Ascending aorta (tissue), 2 donors: ENCODE measurements at regions not wholly inside any gene's neighbourhood (a gene's known extent, or its start where the extent isn't known, plus 50 kb on each side); places are given as distances from the start of the nearest gene placed in this dataset.
"Not testable (repeated sequence)": the region's sequence is repeated elsewhere in the genome, so short reads cannot be mapped to it uniquely, and the experiment has no call there.

ENCODE experiments used
- DNase-seq, 2 donors: peaks; one replicate each; pipeline ENCODE4 v3.0.0-alpha.2; 2019; ENCODE audit warnings: low spot score in 2 of 2
- H3K27ac ChIP-seq, 2 donors: fragments of 200-600 bp; sonication (generic); one replicate each; pipeline ENCODE4 v1.5.1; 2016 to 2017; ENCODE audit warnings: mild to moderate bottlenecking in 1 of 2
- H3K27me3 ChIP-seq: fragments of 200-600 bp; sonication (generic); one replicate; pipeline ENCODE4 v1.5.1; 2017
- H3K36me3 ChIP-seq, 2 donors: fragments of 200-600 bp; sonication (generic); one replicate each; pipeline ENCODE4 v1.5.1; 2016
- H3K4me1 ChIP-seq, 2 donors: fragments of 200-600 bp; sonication (generic); one replicate each; pipeline ENCODE4 v1.5.1; 2016 to 2017; ENCODE audit warnings: mild to moderate bottlenecking in 1 of 2
- H3K4me3 ChIP-seq, 2 donors: fragments of 200-600 bp; sonication (generic); one replicate each; pipeline ENCODE4 v1.5.1; 2016 to 2017; ENCODE audit warnings: mild to moderate bottlenecking in 1 of 2
- H3K9me3 ChIP-seq, 2 donors: fragments of 200-600 bp; sonication (generic); one replicate each; pipeline ENCODE4 v1.5.1; 2016
- CTCF ChIP-seq, 3 experiments: fragments of 200-600 bp in 2 of 3; fragments of 450-650 bp in 1 of 3; sonication (generic) in 2 of 3; IDR thresholded peaks; one replicate each; pipeline ENCODE4 v1.5.1; 2016 to 2019; ENCODE audit warnings: antibody characterized with exemption in 3 of 3, mild to moderate bottlenecking in 1 of 3, moderate library complexity in 1 of 3
- intact Hi-C: fragments of 100-400 bp; cut with DNase I; formaldehyde crosslinking; loops from one replicate; pipeline ENCODE4 v1.15.1; 2023

GRCh38 chr1:101373570-101373969 is 136.8 kb downstream of the S1PR1 start:
- intact Hi-C loops: no loop called here
- H3K4me3 ChIP-seq: no peak overlapping the region
- H3K9me3 ChIP-seq: peaks cover 0 to 3% of the 10 kb centered on the region in 2 donors
- H3K27me3 ChIP-seq: no peaks in the 10 kb centered on the region
- H3K36me3 ChIP-seq: no peaks in the 10 kb centered on the region
- no peak for TF ChIP-seq CTCF (IDR thresholded peaks at IDR 0.05)
- H3K27ac ChIP-seq: no peak overlapping the region
- H3K4me1 ChIP-seq: no peaks in the 10 kb centered on the region
- no peak for DNase-seq

- H3K4me1 ChIP-seq, H3K4me3 ChIP-seq, H3K27me3 ChIP-seq, DNase-seq, H3K27ac ChIP-seq, H3K9me3 ChIP-seq, intact Hi-C loops, H3K36me3 ChIP-seq: not testable (repeated sequence)
Measured at GRCh38 chr1:101375448-101375847, 138.6 kb downstream of the S1PR1 start.

GRCh38 chr1:101376121-101377083 is 139.6 kb downstream of the S1PR1 start:
- intact Hi-C loops: no loop called here
- Histone ChIP-seq H3K9me3 (peaks cover 0 to 3% of the 10 kb centered on the region in 2 donors), H3K4me1 (no peaks in the 10 kb centered on the region), H3K27me3 (no peaks in the 10 kb centered on the region), H3K4me3 (no peak overlapping the region), H3K27ac (no peak overlapping the region), H3K36me3 (no peaks in the 10 kb centered on the region)
- no peak for TF ChIP-seq CTCF (IDR thresholded peaks at IDR 0.05)
- no peak for DNase-seq

- H3K9me3 ChIP-seq: peaks cover 0 to 3% of the 10 kb centered on the region in 2 donors
- H3K27me3 ChIP-seq: no peaks in the 10 kb centered on the region
- TF ChIP-seq CTCF (IDR thresholded peaks at IDR 0.05): no peak
- no peak for DNase-seq
- no peaks in the 10 kb centered on the region for H3K4me1 ChIP-seq
- no peak overlapping the region for H3K27ac ChIP-seq
- no peaks in the 10 kb centered on the region for H3K36me3 ChIP-seq
- intact Hi-C loops: no loop called here
- H3K4me3 ChIP-seq: no peak overlapping the region
Measured at GRCh38 chr1:101377084-101377835, 140.4 kb downstream of the S1PR1 start.

- intact Hi-C loops: no loop called here
- H3K4me1 ChIP-seq: no peaks in the 10 kb centered on the region
- peaks cover 0 to 2% of the 10 kb centered on the region in 2 donors for H3K9me3 ChIP-seq
- no peak overlapping the region for H3K4me3 ChIP-seq
- no peak overlapping the region for H3K27ac ChIP-seq
- DNase-seq: no peak
- no peaks in the 10 kb centered on the region for H3K27me3 ChIP-seq
- no peak for TF ChIP-seq CTCF (IDR thresholded peaks at IDR 0.05)
- H3K36me3 ChIP-seq: no peaks in the 10 kb centered on the region
Measured at GRCh38 chr1:101379037-101379436, 142.2 kb downstream of the S1PR1 start.

- no peaks in the 10 kb centered on the region for H3K27me3 ChIP-seq
- TF ChIP-seq CTCF (IDR thresholded peaks at IDR 0.05): no peak
- H3K36me3 ChIP-seq: no peaks in the 10 kb centered on the region
- H3K9me3 ChIP-seq: no peaks in the 10 kb centered on the region
- H3K27ac ChIP-seq: no peak overlapping the region
- H3K4me3 ChIP-seq: no peak overlapping the region
- no peak for DNase-seq
- intact Hi-C loops: no loop called here
- no peaks in the 10 kb centered on the region for H3K4me1 ChIP-seq
Measured at GRCh38 chr1:101379950-101380349, 143.1 kb downstream of the S1PR1 start.
